Mucosa of descending colon (tissue), 3 donors: ENCODE measurements at regions not wholly inside any gene's neighbourhood (a gene's known extent, or its start where the extent isn't known, plus 50 kb on each side); places are given as distances from the start of the nearest gene placed in this dataset.

ENCODE experiments used
- ATAC-seq: fragments of 200-7000 bp; cut with Tn5 transposase; one replicate; pipeline ENCODE4 v1.9.1; 2020; ENCODE audit warnings: mild to moderate bottlenecking, moderate library complexity
- DNase-seq, 3 donors: peaks; one replicate each; pipeline ENCODE4 v3.0.0-alpha.2; 2020
- H3K36me3 ChIP-seq: fragments of 200-600 bp; one replicate; pipeline ENCODE4 v1.8.0; 2021; ENCODE audit warnings: low read depth, mild to moderate bottlenecking
- H3K4me1 ChIP-seq: fragments of 200-600 bp; one replicate; pipeline ENCODE4 v1.8.0; 2021; ENCODE audit warnings: low read depth, mild to moderate bottlenecking
- H3K4me3 ChIP-seq: fragments of 200-600 bp; one replicate; pipeline ENCODE4 v1.8.0; 2021; ENCODE audit warnings: mild to moderate bottlenecking
- H3K9me3 ChIP-seq: fragments of 200-600 bp; one replicate; pipeline ENCODE4 v1.8.0; 2021; ENCODE audit warnings: mild to moderate bottlenecking
- CTCF ChIP-seq: fragments of 200-600 bp; IDR thresholded peaks from one replicate; pipeline ENCODE4 v1.8.0; 2022; ENCODE audit warnings: antibody characterized with exemption, mild to moderate bottlenecking
- intact Hi-C, 2 donors: fragments of 100-400 bp; cut with DNase I in 1 of 2; cut with micrococcal nuclease in 1 of 2; formaldehyde crosslinking; loops; one replicate each; pipeline versions ENCODE4 v1.11.0 to v1.11.1; 2022; cut with DNase I, micrococcal nuclease
- donor health status: DM: no; HTN: no; CAD: no; lungs with moderate emphysema.
- donor health status: DM: no; HTN: no; CAD: no.
- donor health status: DM: no; HTN: yes; CAD: no.

DNA sequence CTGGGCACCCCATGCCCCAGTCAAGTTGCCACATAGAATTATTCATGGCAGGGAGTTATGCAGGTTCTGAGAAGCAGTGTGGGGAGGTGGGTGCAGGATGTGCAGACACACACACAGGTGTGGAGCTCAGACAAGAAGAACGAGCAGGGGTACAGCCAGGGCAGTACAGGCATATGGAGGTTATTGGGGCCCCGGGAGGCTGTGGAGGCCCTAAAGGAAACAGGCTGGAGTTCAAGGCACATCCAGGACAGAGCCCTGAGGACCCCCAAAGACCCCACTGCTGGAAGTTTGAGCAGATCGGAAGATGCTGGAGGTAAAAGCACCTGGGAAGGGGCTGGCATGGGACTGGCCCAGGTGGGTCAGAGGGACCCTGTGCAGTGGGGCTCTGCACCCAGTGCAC lies 171.3 kb downstream of the PSMG1 start:
- Histone ChIP-seq H3K36me3 (no peaks in the 10 kb centered on the region), H3K4me1 (peaks cover 5% of the 10 kb centered on the region), H3K4me3 (no peak overlapping the region), H3K9me3 (no peaks in the 10 kb centered on the region)
- ATAC-seq: no peak
- intact Hi-C loops: no loop called here
- no peak for TF ChIP-seq CTCF
- DNase-seq: no peak

GRCh38 chr21:39010629-39011404 lies 172.4 kb downstream of the PSMG1 start:
- no peak for TF ChIP-seq CTCF
- intact Hi-C loops: no loop called here
- H3K36me3 ChIP-seq: no peaks in the 10 kb centered on the region
- DNase-seq: peak in 1 of 3 donors; percentile 55
- no peak for ATAC-seq
- peaks cover 12% of the 10 kb centered on the region for H3K4me1 ChIP-seq
- no peak overlapping the region for H3K4me3 ChIP-seq
- no peaks in the 10 kb centered on the region for H3K9me3 ChIP-seq

DNA sequence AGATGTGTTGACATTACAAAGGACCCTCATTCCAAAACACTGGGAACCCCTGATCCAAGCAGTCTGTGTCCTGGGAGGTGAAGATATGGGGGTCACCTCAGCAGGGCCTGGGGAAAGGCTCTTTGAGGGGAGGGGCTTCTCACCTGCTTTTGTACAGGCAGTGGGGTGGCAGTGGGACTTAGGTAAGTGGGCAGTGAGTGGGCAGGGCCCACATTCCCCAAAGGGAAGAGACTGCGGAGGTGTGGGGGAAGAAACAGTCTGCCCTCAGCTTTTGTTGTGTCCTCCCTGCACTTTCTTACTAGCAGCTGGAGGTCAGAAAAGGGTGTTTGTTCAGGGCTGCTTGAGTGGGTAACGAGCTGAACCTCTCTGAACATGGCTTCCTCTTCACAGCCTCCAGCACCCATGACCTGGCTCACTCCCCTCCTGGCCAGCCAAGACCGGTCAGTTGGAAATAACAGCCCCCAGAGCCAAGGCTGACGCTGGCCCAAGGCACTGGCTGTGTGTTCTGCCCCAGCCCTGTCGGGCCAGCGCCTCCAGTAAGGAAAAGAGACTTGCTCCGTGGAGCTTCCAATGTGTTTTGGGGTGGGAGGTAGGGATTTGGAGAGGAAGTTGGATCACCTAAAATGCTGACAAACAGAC lies 173.5 kb downstream of the PSMG1 start:
- peak in 1 of 3 donors; percentile 44 for DNase-seq
- Histone ChIP-seq H3K9me3 (no peaks in the 10 kb centered on the region), H3K36me3 (no peaks in the 10 kb centered on the region), H3K4me3 (no peak overlapping the region), H3K4me1 (peaks cover 19% of the 10 kb centered on the region)
- no peak for ATAC-seq
- TF ChIP-seq CTCF: no peak
- intact Hi-C loops: no loop called here

DNA sequence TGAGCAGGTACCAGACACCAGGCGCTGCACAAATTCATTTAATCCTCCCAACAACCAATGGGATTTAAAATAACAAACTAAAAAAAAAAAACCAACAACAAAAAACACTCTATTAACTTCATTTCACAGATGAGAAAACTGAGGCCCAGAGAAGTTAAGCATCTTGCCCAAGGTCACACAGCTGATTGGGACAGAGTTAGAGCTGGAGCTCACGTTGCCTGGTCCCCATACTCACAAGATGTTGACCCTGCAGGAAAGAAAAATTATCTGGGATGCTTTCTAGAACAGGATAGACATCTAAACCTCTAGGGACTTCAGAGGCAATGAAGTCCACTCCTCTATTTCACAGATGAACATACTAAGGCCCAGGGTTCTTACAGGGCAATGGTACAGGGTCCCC lies 175.3 kb downstream of the PSMG1 start:
- Histone ChIP-seq H3K9me3 (no peaks in the 10 kb centered on the region), H3K36me3 (no peaks in the 10 kb centered on the region), H3K4me3 (no peak overlapping the region), H3K4me1 (peaks cover 21% of the 10 kb centered on the region)
- no peak for DNase-seq
- intact Hi-C loops: no loop called here
- no peak for ATAC-seq
- TF ChIP-seq CTCF: no peak

DNA sequence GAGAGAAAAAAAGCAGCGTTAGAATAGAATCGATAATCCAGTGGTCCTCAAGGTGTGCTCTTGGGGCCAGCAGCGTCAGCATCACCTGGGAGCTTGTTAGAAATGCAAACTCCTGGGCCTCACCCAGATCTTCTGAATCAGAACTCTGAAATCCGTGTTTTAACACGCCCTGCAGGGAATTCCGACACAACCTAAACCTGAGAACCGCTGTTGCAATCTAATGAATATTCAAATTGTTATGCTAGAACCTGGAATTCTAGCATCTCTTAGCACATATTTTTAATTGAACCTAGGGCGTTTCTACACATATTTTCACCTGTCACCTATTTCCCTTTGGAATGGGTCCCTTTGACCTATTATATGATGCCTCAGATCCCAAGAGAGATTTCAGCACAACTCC lies 175.7 kb downstream of the PSMG1 start:
- intact Hi-C loops: no loop called here
- peak; percentile 42 for ATAC-seq

More for the DNA sequence above, 175.7 kb downstream of the PSMG1 start:
- Histone ChIP-seq H3K36me3 (no peaks in the 10 kb centered on the region), H3K9me3 (no peaks in the 10 kb centered on the region), H3K4me3 (no peak overlapping the region), H3K4me1 (peaks cover 21% of the 10 kb centered on the region)
- no peak for TF ChIP-seq CTCF
- peak in 1 of 3 donors; percentile 31 for DNase-seq
